ENCODE measurements at regions not wholly inside any gene's neighbourhood (a gene's known extent, or its start where the extent isn't known, plus 50 kb on each side); places are given as distances from the start of the nearest gene placed in this dataset.

DNA sequence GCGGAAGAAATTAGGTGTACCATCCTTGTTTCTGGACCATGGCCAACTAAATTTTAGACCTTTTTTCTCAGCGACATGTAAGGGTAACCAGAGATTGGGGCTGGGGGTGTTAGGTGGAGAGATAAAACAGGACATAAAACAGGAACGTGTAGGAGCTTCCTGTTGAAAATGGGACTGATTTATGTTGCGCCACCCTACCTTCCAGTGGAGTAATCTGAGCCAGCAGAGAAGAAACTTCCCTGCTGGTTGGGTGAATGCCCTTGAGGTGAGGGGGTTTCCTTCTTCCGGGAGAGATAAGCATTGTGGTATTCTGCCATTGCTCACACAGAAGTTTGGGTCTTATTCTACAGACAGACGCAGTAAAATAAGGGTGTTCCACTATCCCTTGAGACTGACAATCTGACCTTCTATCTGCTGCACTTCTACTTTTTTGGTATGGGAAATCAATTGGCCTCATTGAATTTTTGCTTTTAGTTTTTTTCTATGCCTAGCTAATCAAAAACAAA lies 417.6 kb downstream of the PCNX1 start (continued):
- TF ChIP-seq, protein P1, sequence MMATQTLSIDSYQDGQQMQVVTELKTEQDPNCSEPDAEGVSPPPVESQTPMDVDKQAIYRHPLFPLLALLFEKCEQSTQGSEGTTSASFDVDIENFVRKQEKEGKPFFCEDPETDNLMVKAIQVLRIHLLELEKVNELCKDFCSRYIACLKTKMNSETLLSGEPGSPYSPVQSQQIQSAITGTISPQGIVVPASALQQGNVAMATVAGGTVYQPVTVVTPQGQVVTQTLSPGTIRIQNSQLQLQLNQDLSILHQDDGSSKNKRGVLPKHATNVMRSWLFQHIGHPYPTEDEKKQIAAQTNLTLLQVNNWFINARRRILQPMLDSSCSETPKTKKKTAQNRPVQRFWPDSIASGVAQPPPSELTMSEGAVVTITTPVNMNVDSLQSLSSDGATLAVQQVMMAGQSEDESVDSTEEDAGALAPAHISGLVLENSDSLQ (IDR thresholded peaks at IDR 0.05): peak; percentile 65
- TF ChIP-seq ZBTB7A (IDR thresholded peaks at IDR 0.05; ENCODE audit: borderline replicate concordance, control insufficient read depth, low read depth, low read length) (peak; percentile 25; the same call in 1 of the 2 replicates), MTA3 (IDR thresholded peaks at IDR 0.05; ENCODE audit: borderline replicate concordance) (no peak), ELF4 (CRISPR knock-in tag; IDR thresholded peaks at IDR 0.05) (no peak), CEBPG (CRISPR knock-in tag; IDR thresholded peaks at IDR 0.05) (no peak), CEBPG (tag; conservative IDR thresholded peaks at IDR 0.05 in 1 of 2, IDR thresholded peaks at IDR 0.05 in 1 of 2) (peak; percentile 76 to 84), NRF1 (conservative IDR thresholded peaks at IDR 0.05 in 1 of 2, IDR thresholded peaks at IDR 0.05 in 1 of 2) (0 out of 4 replicates have a peak, but pooled peaks of 1 of the 2 experiments have one; percentile 20), NFE2 (IDR thresholded peaks at IDR 0.05; ENCODE audit: low read depth) (no peak), ZNF408 (CRISPR knock-in tag; IDR thresholded peaks at IDR 0.05; ENCODE audit: low read depth) (no peak), KLF16 (IDR thresholded peaks at IDR 0.05) (peak; percentile 56), SIRT6 (IDR thresholded peaks at IDR 0.05; ENCODE audit: low read depth, low read length) (no peak), TBL1XR1 (IDR thresholded peaks at IDR 0.05; ENCODE audit: low read length in 2 of 2) (peak in 1 of 2 experiments; percentile 25; a peak in 1 of 4 replicates), RCOR1 (IDR thresholded peaks at IDR 0.05; ENCODE audit: borderline replicate concordance in 1 of 2, low read depth in 2 of 2, low read length in 2 of 2) (peak in 1 of 2 experiments; percentile 81; a peak in 3 of 4 replicates), ETS2 (tag; IDR thresholded peaks at IDR 0.05; ENCODE audit: borderline replicate concordance, poor library complexity, severe bottlenecking) (no peak), MEF2A (IDR thresholded peaks at IDR 0.05; ENCODE audit: control insufficient read depth, low read depth, low read length) (no peak), ELF1 (tag; IDR thresholded peaks at IDR 0.05) (peak; percentile 57; the same call in 1 of the 2 replicates), ZNF431 (CRISPR knock-in tag; IDR thresholded peaks at IDR 0.05) (no peak), EP300 (IDR thresholded peaks at IDR 0.05; ENCODE audit: low read length) (peak; percentile 56), CXXC5 (CRISPR knock-in tag; IDR thresholded peaks at IDR 0.05) (peak; percentile 27; the same call in 1 of the 2 replicates), EP400 (IDR thresholded peaks at IDR 0.05) (peak; percentile 31; the same call in 1 of the 2 replicates), BDP1 (IDR thresholded peaks at IDR 0.05; ENCODE audit: insufficient read depth, insufficient read length) (no peak), RNF2 (IDR thresholded peaks at IDR 0.05) (peak; percentile 71; the same call in 1 of the 2 replicates), MEIS2 (IDR thresholded peaks at IDR 0.05; ENCODE audit: partially characterized antibody) (peak; percentile 92), CBFA2T2 (conservative IDR thresholded peaks at IDR 0.05) (peak; percentile 63), NFYB (IDR thresholded peaks at IDR 0.05; ENCODE audit: extremely low read depth, insufficient read length) (no peak), HDAC2 (IDR thresholded peaks at IDR 0.05) (peak; percentile 46; the same call in 1 of the 2 replicates)
- TF ChIP-seq, protein P2, sequence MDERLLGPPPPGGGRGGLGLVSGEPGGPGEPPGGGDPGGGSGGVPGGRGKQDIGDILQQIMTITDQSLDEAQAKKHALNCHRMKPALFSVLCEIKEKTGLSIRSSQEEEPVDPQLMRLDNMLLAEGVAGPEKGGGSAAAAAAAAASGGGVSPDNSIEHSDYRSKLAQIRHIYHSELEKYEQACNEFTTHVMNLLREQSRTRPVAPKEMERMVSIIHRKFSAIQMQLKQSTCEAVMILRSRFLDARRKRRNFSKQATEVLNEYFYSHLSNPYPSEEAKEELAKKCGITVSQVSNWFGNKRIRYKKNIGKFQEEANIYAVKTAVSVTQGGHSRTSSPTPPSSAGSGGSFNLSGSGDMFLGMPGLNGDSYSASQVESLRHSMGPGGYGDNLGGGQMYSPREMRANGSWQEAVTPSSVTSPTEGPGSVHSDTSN (CRISPR knock-in tag; IDR thresholded peaks at IDR 0.05; ENCODE audit: low read depth): no peak
- TF ChIP-seq, protein P2 (tag; conservative IDR thresholded peaks at IDR 0.05; ENCODE audit: low read depth): peak; percentile 73

Measured in K562 (cell line).